PC-9 (cell line): ENCODE measurements at regions not wholly inside any gene's neighbourhood (a gene's known extent, or its start where the extent isn't known, plus 50 kb on each side); places are given as distances from the start of the nearest gene placed in this dataset.
"Not testable (repeated sequence)": the region's sequence is repeated elsewhere in the genome, so short reads cannot be mapped to it uniquely, and the experiment has no call there.

Source experiments
- BruUV-seq: library from RNA; stranded (reverse); fragments of 400-500 nt; replicated peaks from 2 replicates; lab custom pipeline; 2021; lab: Mats Ljungman, UMichigan
- CTCF ChIA-PET: fragments of 300-600 bp; sonication (Branson Sonifier 250); formaldehyde crosslinking; loops from one replicate; lab custom pipeline; 2022; ENCODE audit warnings: antibody characterized with exemption; lab: Charles Lee
- POLR2A ChIA-PET: fragments of 300-600 bp; sonication (Branson Sonifier 250); formaldehyde crosslinking; loops from one replicate; lab custom pipeline; 2022; ENCODE audit warnings: antibody characterized with exemption; ENCODE audit not compliant: unreplicated experiment; lab: Charles Lee
- DNase-seq, 2 experiments: peaks; one replicate each; pipeline versions ENCODE4 v3.0.0 to v3.0.0-alpha.2; 2015 to 2022; ENCODE audit warnings: mixed read lengths in 1 of 2
- H2AFZ ChIP-seq: fragments of 200-600 bp; sonication (generic); 2 replicates; pipeline ENCODE4 v1.8.1; 2017; ENCODE audit warnings: antibody characterized with exemption
- H3F3A ChIP-seq: fragments of 200-600 bp; sonication (generic); 2 replicates; pipeline ENCODE4 v1.8.1; 2017; ENCODE audit warnings: antibody characterized with exemption, mild to moderate bottlenecking, low read depth; ENCODE audit not compliant: insufficient read depth
- H3K27ac ChIP-seq: fragments of 200-600 bp; sonication (generic); 2 replicates; pipeline ENCODE4 v1.6.1; 2016; ENCODE audit warnings: mixed run types
- H3K27me3 ChIP-seq: fragments of 200-600 bp; sonication (generic); 2 replicates; pipeline ENCODE4 v1.6.1; 2016; ENCODE audit warnings: low read depth, mixed run types; ENCODE audit not compliant: insufficient read depth
- H3K36me3 ChIP-seq: fragments of 200-600 bp; sonication (generic); 2 replicates; pipeline ENCODE4 v1.6.1; 2016; ENCODE audit warnings: low read depth, mixed run types
- H3K4me1 ChIP-seq: fragments of 200-600 bp; sonication (generic); replicated peaks from 2 replicates; pipeline ENCODE4 v1.6.1; 2016; ENCODE audit warnings: mixed run types; ENCODE audit not compliant: insufficient read depth
- H3K4me2 ChIP-seq: fragments of 200-600 bp; sonication (generic); 2 replicates; pipeline ENCODE4 v1.6.1; 2017; ENCODE audit warnings: mixed run types
- H3K4me3 ChIP-seq: fragments of 200-600 bp; sonication (generic); 2 replicates; pipeline ENCODE4 v1.6.1; 2016; ENCODE audit warnings: mixed run types
- H3K79me2 ChIP-seq: fragments of 200-600 bp; sonication (generic); 2 replicates; pipeline ENCODE4 v1.6.1; 2017; ENCODE audit warnings: low read depth, mixed run types
- H3K9me2 ChIP-seq: fragments of 200-600 bp; sonication (generic); 2 replicates; pipeline ENCODE4 v1.8.1; 2017; ENCODE audit warnings: mild to moderate bottlenecking; ENCODE audit not compliant: insufficient read depth
- H3K9me3 ChIP-seq: fragments of 200-600 bp; sonication (generic); 2 replicates; pipeline ENCODE4 v1.8.1; 2016; ENCODE audit warnings: low read depth; ENCODE audit not compliant: insufficient read depth
- H4K20me1 ChIP-seq: fragments of 200-600 bp; sonication (generic); 2 replicates; pipeline ENCODE4 v1.8.1; 2017; ENCODE audit not compliant: insufficient read depth
- EZH2 ChIP-seq: fragments of 200-600 bp; sonication (generic); IDR thresholded peaks from 2 replicates; pipeline ENCODE4 v1.8.0; 2017; ENCODE audit warnings: antibody characterized with exemption, low read depth
- intact Hi-C: fragments of 100-400 bp; cut with micrococcal nuclease; formaldehyde crosslinking; loops from one replicate; pipeline ENCODE4 v1.10.0; 2022; ENCODE audit not compliant: unreplicated experiment
- TF ChIP-seq, protein P1 (sequence below): fragments of 200-600 bp; sonication (generic); conservative IDR thresholded peaks from 2 replicates; pipeline ENCODE4 v1.6.1; 2017; ENCODE audit warnings: mixed run types, antibody characterized with exemption, mild to moderate bottlenecking, moderate library complexity

DNA sequence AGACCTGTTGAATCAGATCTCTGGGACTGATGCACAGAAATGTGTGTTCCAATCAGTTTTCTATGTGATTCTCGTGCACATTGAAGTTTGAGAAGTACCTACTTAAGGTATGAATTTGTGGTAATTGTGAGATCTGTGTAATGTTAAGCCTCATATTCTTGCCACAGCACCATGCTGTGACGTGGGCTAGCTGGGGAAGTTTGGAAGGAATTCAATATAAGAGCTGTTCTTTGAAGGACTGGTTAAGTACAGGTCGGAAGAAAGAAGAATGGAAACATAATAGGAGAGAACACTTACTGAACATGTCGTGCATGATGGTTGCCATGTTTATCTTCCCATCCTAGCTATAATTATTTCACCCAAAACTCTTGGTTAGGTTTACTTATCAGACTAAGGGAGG, 79.7 kb upstream of the CXXC4 start:
- no peak for TF ChIP-seq EZH2
- TF ChIP-seq, protein P1, sequence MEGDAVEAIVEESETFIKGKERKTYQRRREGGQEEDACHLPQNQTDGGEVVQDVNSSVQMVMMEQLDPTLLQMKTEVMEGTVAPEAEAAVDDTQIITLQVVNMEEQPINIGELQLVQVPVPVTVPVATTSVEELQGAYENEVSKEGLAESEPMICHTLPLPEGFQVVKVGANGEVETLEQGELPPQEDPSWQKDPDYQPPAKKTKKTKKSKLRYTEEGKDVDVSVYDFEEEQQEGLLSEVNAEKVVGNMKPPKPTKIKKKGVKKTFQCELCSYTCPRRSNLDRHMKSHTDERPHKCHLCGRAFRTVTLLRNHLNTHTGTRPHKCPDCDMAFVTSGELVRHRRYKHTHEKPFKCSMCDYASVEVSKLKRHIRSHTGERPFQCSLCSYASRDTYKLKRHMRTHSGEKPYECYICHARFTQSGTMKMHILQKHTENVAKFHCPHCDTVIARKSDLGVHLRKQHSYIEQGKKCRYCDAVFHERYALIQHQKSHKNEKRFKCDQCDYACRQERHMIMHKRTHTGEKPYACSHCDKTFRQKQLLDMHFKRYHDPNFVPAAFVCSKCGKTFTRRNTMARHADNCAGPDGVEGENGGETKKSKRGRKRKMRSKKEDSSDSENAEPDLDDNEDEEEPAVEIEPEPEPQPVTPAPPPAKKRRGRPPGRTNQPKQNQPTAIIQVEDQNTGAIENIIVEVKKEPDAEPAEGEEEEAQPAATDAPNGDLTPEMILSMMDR: no peak
- Histone ChIP-seq H4K20me1 (no peaks in the 10 kb centered on the region), H3K9me3 (no peaks in the 10 kb centered on the region), H2AFZ (no peak overlapping the region), H3K27ac (no peak overlapping the region), H3F3A (no peaks in the 10 kb centered on the region), H3K9me2 (no peaks in the 10 kb centered on the region), H3K27me3 (no peaks in the 10 kb centered on the region), H3K4me3 (no peak overlapping the region), H3K4me1 (0 out of 2 replicates have a peak, but pooled peaks cover 3% of the 10 kb centered on the region), H3K36me3 (no peaks in the 10 kb centered on the region), H3K4me2 (no peak overlapping the region), H3K79me2 (no peaks in the 10 kb centered on the region)
- intact Hi-C loops: no loop called here
- ChIA-PET POLR2A (no interaction called here), CTCF (no interaction called here)
- BruUV-seq: no TSS peak
- DNase-seq: no peak

DNA sequence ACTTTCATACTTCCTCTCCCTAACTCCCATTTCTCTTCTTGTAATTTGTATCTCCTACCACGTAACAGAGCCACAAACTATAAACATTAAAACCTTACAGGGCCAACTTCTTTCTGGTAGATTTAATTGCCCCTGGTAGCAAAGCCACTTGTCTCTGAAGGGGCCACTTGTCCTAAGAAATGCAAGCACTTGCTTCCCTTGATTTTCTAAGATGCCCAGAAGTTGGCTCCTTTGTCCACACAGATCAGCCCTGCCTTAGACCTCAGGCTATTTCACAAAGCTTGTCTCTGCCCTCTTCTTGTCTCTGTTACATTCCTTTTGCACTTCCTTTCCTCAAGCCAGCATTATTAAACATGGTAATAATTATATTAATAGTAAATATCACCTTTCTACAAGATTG, 80.6 kb upstream of the CXXC4 start:
- TF ChIP-seq EZH2: no peak
- TF ChIP-seq, protein P1: no peak
- DNase-seq: no peak
- H4K20me1 ChIP-seq: no peaks in the 10 kb centered on the region
- H3K79me2 ChIP-seq: no peaks in the 10 kb centered on the region
- intact Hi-C loops: no loop called here
- H3K36me3 ChIP-seq: no peaks in the 10 kb centered on the region
- no peaks in the 10 kb centered on the region for H3K27me3 ChIP-seq
- ChIA-PET POLR2A (no interaction called here), CTCF (no interaction called here)
- no peak overlapping the region for H3K4me3 ChIP-seq
- no peaks in the 10 kb centered on the region for H3F3A ChIP-seq
- BruUV-seq: no TSS peak
- H3K4me1 ChIP-seq: 0 out of 2 replicates have a peak, but pooled peaks cover 3% of the 10 kb centered on the region
- no peak overlapping the region for H2AFZ ChIP-seq
- H3K4me2 ChIP-seq: no peak overlapping the region
- H3K9me2 ChIP-seq: no peaks in the 10 kb centered on the region
- no peaks in the 10 kb centered on the region for H3K9me3 ChIP-seq
- H3K27ac ChIP-seq: no peak overlapping the region

DNA sequence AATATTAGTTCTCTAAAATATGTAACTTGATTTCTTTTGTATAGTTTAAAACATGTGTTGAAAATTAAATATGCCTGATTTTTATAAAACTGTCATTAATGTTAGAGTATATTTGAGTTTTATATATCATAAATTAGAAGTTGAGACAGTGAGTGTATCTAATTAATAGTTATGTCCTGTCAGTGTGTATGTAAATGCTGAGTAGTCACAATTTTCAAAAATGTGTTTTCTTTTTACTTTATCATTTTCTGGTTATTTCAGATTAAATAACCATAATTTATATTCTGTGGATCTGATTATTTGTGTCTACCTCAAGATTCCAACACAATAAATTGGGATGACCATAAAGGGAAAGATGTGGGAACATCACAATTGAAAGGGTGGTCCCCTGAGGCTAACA, 82.7 kb upstream of the CXXC4 start:
- H3K4me3 ChIP-seq: no peak overlapping the region
- H4K20me1 ChIP-seq: no peaks in the 10 kb centered on the region
- no peaks in the 10 kb centered on the region for H3K36me3 ChIP-seq
- no peak overlapping the region for H3K4me2 ChIP-seq
- no peak overlapping the region for H2AFZ ChIP-seq
- DNase-seq: no peak
- TF ChIP-seq, protein P1: no peak
- no peak for TF ChIP-seq EZH2
- no peaks in the 10 kb centered on the region for H3F3A ChIP-seq
- no peaks in the 10 kb centered on the region for H3K27me3 ChIP-seq
- intact Hi-C loops: no loop called here
- H3K4me1 ChIP-seq: no peaks in the 10 kb centered on the region
- H3K9me2 ChIP-seq: no peaks in the 10 kb centered on the region
- ChIA-PET POLR2A (no interaction called here), CTCF (no interaction called here)
- no peaks in the 10 kb centered on the region for H3K9me3 ChIP-seq
- BruUV-seq: no TSS peak
- no peaks in the 10 kb centered on the region for H3K79me2 ChIP-seq
- H3K27ac ChIP-seq: no peak overlapping the region

DNA sequence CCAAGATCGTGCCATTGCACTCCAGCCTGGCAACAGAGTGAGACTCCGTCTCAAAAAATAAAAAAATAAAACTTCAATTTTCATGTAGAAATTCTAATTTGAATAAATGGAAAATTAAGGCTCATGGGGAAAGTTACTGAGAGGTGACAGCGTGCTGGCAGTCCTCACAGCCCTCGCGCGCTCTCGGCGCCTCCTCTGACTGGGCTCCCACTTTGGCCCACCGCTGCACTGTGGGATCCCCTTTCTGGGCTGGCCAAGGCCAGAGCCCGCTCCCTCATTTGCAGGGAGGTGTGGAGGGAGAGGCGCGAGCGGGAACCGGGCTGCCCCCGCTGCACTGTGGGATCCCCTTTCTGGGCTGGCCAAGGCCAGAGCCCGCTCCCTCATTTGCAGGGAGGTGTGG, 86.8 kb upstream of the CXXC4 start:
- CTCF ChIA-PET, BruUV-seq, H3K9me3 ChIP-seq, H3F3A ChIP-seq, H3K36me3 ChIP-seq, H3K27me3 ChIP-seq, H3K27ac ChIP-seq, H3K4me3 ChIP-seq, H4K20me1 ChIP-seq, H3K9me2 ChIP-seq, H2AFZ ChIP-seq, POLR2A ChIA-PET, H3K4me2 ChIP-seq, H3K4me1 ChIP-seq, intact Hi-C loops, H3K79me2 ChIP-seq, DNase-seq: not testable (repeated sequence)

DNA sequence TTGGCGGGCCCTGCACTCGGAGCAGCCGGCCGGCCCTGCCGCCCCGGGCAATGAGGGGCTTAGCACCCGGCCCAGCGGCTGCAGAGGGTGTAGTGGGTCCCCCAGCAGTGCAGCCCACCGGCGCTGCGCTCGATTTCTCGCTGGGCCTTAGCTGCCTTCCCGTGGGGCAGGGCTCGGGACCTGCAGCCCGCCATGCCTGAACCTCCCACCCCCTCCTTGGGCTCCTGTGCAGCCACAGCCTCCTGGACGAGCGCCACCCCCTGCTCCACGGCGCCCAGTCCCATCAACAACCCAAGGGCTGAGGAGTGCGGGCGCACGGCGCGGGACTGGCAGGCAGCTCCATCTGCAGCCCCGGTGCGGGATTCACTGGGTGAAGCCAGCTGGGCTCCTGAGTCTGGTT, 87.4 kb upstream of the CXXC4 start:
- H3K9me2 ChIP-seq, intact Hi-C loops, H4K20me1 ChIP-seq, H3K4me3 ChIP-seq, H3K79me2 ChIP-seq, H3K4me2 ChIP-seq, H3K9me3 ChIP-seq, H2AFZ ChIP-seq, H3K4me1 ChIP-seq, H3F3A ChIP-seq, DNase-seq, CTCF ChIA-PET, H3K27ac ChIP-seq, BruUV-seq, H3K36me3 ChIP-seq, H3K27me3 ChIP-seq, POLR2A ChIA-PET: not testable (repeated sequence)
